CD4-positive, alpha-beta T cell treated with Interleukin-6 for 4 hours (primary cell): ENCODE measurements at regions not wholly inside any gene's neighbourhood (a gene's known extent, or its start where the extent isn't known, plus 50 kb on each side); places are given as distances from the start of the nearest gene placed in this dataset.
"Not testable (repeated sequence)": the region's sequence is repeated elsewhere in the genome, so short reads cannot be mapped to it uniquely, and the experiment has no call there.

Experiments used
- DNase-seq: peaks from one replicate; pipeline ENCODE4 v3.0.0-alpha.2; 2020; ENCODE audit warnings: mixed read lengths

GRCh38 chr4:81700189-81700588 lies 228.5 kb upstream of the RASGEF1B start:
- no peak for DNase-seq

GRCh38 chr4:81698538-81699296 lies 227.0 kb upstream of the RASGEF1B start:
- no peak for DNase-seq

GRCh38 chr4:81694176-81694913 lies 222.6 kb upstream of the RASGEF1B start:
- no peak for DNase-seq

GRCh38 chr4:81690871-81691270 lies 219.2 kb upstream of the RASGEF1B start:
- no peak for DNase-seq

- peak; percentile 35 for DNase-seq
These were observed 216.4 kb upstream of the RASGEF1B start for GRCh38 chr4:81688085-81688484.

GRCh38 chr4:81687471-81687870 lies 215.8 kb upstream of the RASGEF1B start:
- no peak for DNase-seq

GRCh38 chr4:81685104-81685503 lies 213.4 kb upstream of the RASGEF1B start:
- DNase-seq = no peak

- no peak for DNase-seq
These were observed 212.6 kb upstream of the RASGEF1B start for GRCh38 chr4:81684352-81684751.

- DNase-seq = no peak
These were observed 210.8 kb upstream of the RASGEF1B start for GRCh38 chr4:81682492-81682891.

GRCh38 chr4:81679315-81679714 lies 207.6 kb upstream of the RASGEF1B start:
- DNase-seq = no peak

- no peak for DNase-seq
These were observed 207.1 kb upstream of the RASGEF1B start for GRCh38 chr4:81678801-81679200.

GRCh38 chr4:81676537-81676936 lies 204.8 kb upstream of the RASGEF1B start:
- DNase-seq = no peak

GRCh38 chr4:81675791-81676393 lies 204.2 kb upstream of the RASGEF1B start:
- DNase-seq = no peak

- no peak for DNase-seq
These were observed 202.3 kb upstream of the RASGEF1B start for GRCh38 chr4:81673961-81674360.

GRCh38 chr4:81668328-81668727 lies 196.6 kb upstream of the RASGEF1B start:
- DNase-seq = not testable (repeated sequence)

- no peak for DNase-seq
These were observed 195.8 kb upstream of the RASGEF1B start for GRCh38 chr4:81667539-81667938.

- no peak for DNase-seq
These were observed 194.8 kb upstream of the RASGEF1B start for GRCh38 chr4:81666491-81666890.

- no peak for DNase-seq
These were observed 193.9 kb upstream of the RASGEF1B start for GRCh38 chr4:81665649-81666048.

- no peak for DNase-seq
These were observed 193.3 kb upstream of the RASGEF1B start for GRCh38 chr4:81665045-81665444.

GRCh38 chr4:81664079-81664478 lies 192.4 kb upstream of the RASGEF1B start:
- no peak for DNase-seq

- DNase-seq = no peak
These were observed 191.7 kb upstream of the RASGEF1B start for GRCh38 chr4:81663368-81663767.

GRCh38 chr4:81659051-81659450 lies 187.3 kb upstream of the RASGEF1B start:
- DNase-seq = no peak

GRCh38 chr4:81652069-81652478 lies 180.4 kb upstream of the RASGEF1B start:
- no peak for DNase-seq
